GM12878 (cell line): ENCODE measurements at regions not wholly inside any gene's neighbourhood (a gene's known extent, or its start where the extent isn't known, plus 50 kb on each side); places are given as distances from the start of the nearest gene placed in this dataset.

Experiments
- ATAC-seq: fragments of 200-7000 bp; cut with Tn5 transposase; 3 replicates; pipeline ENCODE4 v1.9.1; 2020; ENCODE audit warnings: mild to moderate bottlenecking, moderate library complexity
- BruUV-seq: library from RNA; stranded (reverse); fragments of 400-500 nt; replicated peaks from 2 replicates; lab custom pipeline; 2021; lab: Mats Ljungman, UMichigan
- CTCF ChIA-PET: fragments of 300-600 bp; sonication (Branson Sonifier 250); formaldehyde crosslinking; extraction: SDS; loops from one replicate; lab custom pipeline; 2021; ENCODE audit warnings: inconsistent platforms; lab: Yijun Ruan, JAX
- POLR2A ChIA-PET: fragments of 350-600 bp; formaldehyde crosslinking; extraction: SDS; loops from one replicate; lab custom pipeline; 2021; ENCODE audit warnings: inconsistent platforms; lab: Charles Lee
- RAD21 ChIA-PET: fragments of 300-600 bp; sonication (Branson Sonifier 250); formaldehyde crosslinking; loops from one replicate; lab custom pipeline; 2023; ENCODE audit warnings: antibody characterized with exemption; ENCODE audit not compliant: unreplicated experiment; lab: Charles Lee
- SMC1A ChIA-PET: fragments of 300-600 bp; sonication (Branson Sonifier 250); formaldehyde crosslinking; loops from one replicate; lab custom pipeline; 2023; ENCODE audit not compliant: unreplicated experiment, uncharacterized antibody; lab: Charles Lee
- DNase-seq: peaks from one replicate; pipeline ENCODE4 v3.0.0-alpha.2; 2011; ENCODE audit warnings: low read depth, low spot score
- FAIRE-seq: peaks from 3 replicates; lab custom pipeline; 2011; peaks lifted over from hg19 to GRCh38; lab: Jason Lieb, UNC
- H2AFZ ChIP-seq: 2 replicates; pipeline ENCODE4 v1.6.0; 2011; ENCODE audit warnings: low read depth, low read length, control low read depth; ENCODE audit not compliant: control insufficient read depth
- H3K27ac ChIP-seq: 2 replicates; pipeline ENCODE4 v1.5.1; 2011; ENCODE audit warnings: control low read depth; ENCODE audit not compliant: control insufficient read depth, insufficient read depth
- H3K27me3 ChIP-seq, 2 experiments: replicated peaks in 1 of 2; 2 replicates each; pipeline versions ENCODE4 v1.6.0 to v1.6.1; 2011; ENCODE audit warnings: low read length in 1 of 2; ENCODE audit not compliant: control insufficient read depth in 2 of 2, insufficient read depth in 2 of 2
- H3K36me3 ChIP-seq, 2 experiments: 2 replicates each; pipeline ENCODE4 v1.5.1; 2011; ENCODE audit warnings: low read length in 1 of 2; ENCODE audit not compliant: control insufficient read depth in 2 of 2, insufficient read depth in 2 of 2
- H3K4me1 ChIP-seq: 2 replicates; pipeline ENCODE4 v1.6.1; 2011; ENCODE audit warnings: mild to moderate bottlenecking, low read length, moderate library complexity, mixed read lengths; ENCODE audit not compliant: control insufficient read depth, insufficient read depth
- H3K4me2 ChIP-seq: 2 replicates; pipeline ENCODE4 v1.6.0; 2011; ENCODE audit warnings: control low read depth; ENCODE audit not compliant: control insufficient read depth, insufficient read depth
- H3K4me3 ChIP-seq: fragments of 200-600 bp; sonication (generic); 2 replicates; pipeline ENCODE4 v1.5.1; 2016
- H3K79me2 ChIP-seq: 2 replicates; pipeline ENCODE4 v1.6.0; 2011; ENCODE audit warnings: low read length; ENCODE audit not compliant: control insufficient read depth, insufficient read depth
- H3K9ac ChIP-seq: 2 replicates; pipeline ENCODE4 v1.8.0; 2011; ENCODE audit warnings: low read length, control low read depth, mixed read lengths; ENCODE audit not compliant: control insufficient read depth, insufficient read depth
- H3K9me3 ChIP-seq: replicated peaks from 3 replicates; pipeline ENCODE4 v1.5.1; 2011; ENCODE audit warnings: mild to moderate bottlenecking, low read length; ENCODE audit not compliant: control insufficient read depth, insufficient read depth
- H4K20me1 ChIP-seq: 2 replicates; pipeline ENCODE4 v1.6.0; 2011; ENCODE audit not compliant: control insufficient read depth, insufficient read depth
- BRCA1 ChIP-seq: IDR thresholded peaks from 2 replicates; pipeline ENCODE4 v1.6.1; 2011; ENCODE audit warnings: low read depth, low read length, improper control_type of control experiment
- EGR1 ChIP-seq, 2 experiments: IDR thresholded peaks; 1 replicate in 1 of 2; 2 replicates in 1 of 2; pipeline ENCODE4 v1.6.1; 2011 to 2012; ENCODE audit warnings: low read depth in 2 of 2, low read length in 2 of 2, borderline replicate concordance in 1 of 2, mild to moderate bottlenecking in 1 of 2, moderate library complexity in 1 of 2
- GABPA ChIP-seq: IDR thresholded peaks from 2 replicates; pipeline ENCODE4 v1.6.1; 2014; ENCODE audit warnings: antibody characterized with exemption, low read depth, mild to moderate bottlenecking, inconsistent platforms
- JUNB ChIP-seq: IDR thresholded peaks from 2 replicates; pipeline ENCODE4 v1.6.1; 2016; ENCODE audit warnings: antibody characterized with exemption, mild to moderate bottlenecking
- RAD21 ChIP-seq: IDR thresholded peaks from 2 replicates; pipeline ENCODE4 v1.6.1; 2011; ENCODE audit warnings: mild to moderate bottlenecking, low read depth, low read length, moderate library complexity; ENCODE audit not compliant: insufficient read depth
- RCOR1 ChIP-seq: conservative IDR thresholded peaks from 2 replicates; pipeline ENCODE4 v1.6.1; 2012; ENCODE audit warnings: low read depth, low read length, improper control_type of control experiment
- ZZZ3 ChIP-seq: IDR thresholded peaks from 2 replicates; pipeline ENCODE4 v1.6.1; 2011; ENCODE audit warnings: low read depth; ENCODE audit not compliant: control insufficient read depth, insufficient read length
- WGBS: methylation state at CpG from one replicate; pipeline ENCODE4 v1.1.6; 2016; ENCODE audit warnings: low lambda C conversion rate; ENCODE audit not compliant: insufficient replicate concordance, insufficient coverage; ENCODE audit errors: missing lambda C conversion rate; 5-methylcytosine and 5-hydroxymethylcytosine counted together
- in situ Hi-C: fragments of 300-500 bp; cut with MboI; formaldehyde crosslinking; loops from 9 replicates; pipeline ENCODE4 v1.14.3; 2018; ENCODE audit warnings: mixed read lengths
- intact Hi-C: fragments of 100-400 bp; cut with micrococcal nuclease; formaldehyde crosslinking; loops from one replicate; pipeline ENCODE4 v1.14.2; 2022; ENCODE audit not compliant: unreplicated experiment
- TF ChIP-seq, protein P1 (sequence below): IDR thresholded peaks from 2 replicates; pipeline ENCODE4 v1.6.1; 2011; ENCODE audit warnings: borderline replicate concordance, low read depth, mild to moderate bottlenecking, moderate library complexity, low read length; ENCODE audit not compliant: insufficient read depth, poor library complexity, severe bottlenecking

DNA sequence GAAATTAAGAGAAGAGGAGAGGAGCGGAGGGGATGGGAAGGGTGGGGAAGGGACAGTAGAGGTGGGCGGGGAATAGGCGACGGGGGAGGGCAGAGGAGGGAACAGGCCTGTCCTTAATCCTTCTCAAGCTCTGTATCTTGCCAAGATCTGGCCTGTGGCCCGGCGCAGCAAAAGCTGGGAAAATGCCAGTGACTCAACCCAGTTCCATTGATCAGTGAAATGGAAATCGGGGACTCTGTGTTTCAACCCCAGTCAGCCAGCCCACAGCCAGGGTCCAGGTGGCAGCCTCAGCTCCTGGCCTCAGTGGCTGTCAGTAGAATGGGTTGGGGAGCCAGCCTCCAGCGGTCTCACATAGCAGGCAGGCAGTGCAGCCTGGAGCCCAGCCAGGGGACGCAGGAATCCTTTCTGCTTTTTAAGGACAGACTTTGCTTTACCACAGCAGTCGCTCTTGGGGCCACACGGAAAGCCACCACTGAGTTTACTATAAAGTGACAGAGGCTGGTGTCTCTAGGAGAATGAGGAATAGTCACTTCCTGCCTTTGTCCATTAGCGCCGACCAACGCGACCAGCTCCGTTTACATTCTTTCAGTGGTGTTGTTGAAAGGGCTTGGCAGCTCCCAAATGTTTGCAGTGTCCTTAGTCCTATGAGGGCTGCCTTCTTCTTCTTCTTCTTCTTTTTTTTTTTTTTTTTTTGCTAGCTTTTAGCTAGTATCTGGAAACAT is 128.0 kb downstream of the RIN2 start (continued):
- TF ChIP-seq, protein P1, sequence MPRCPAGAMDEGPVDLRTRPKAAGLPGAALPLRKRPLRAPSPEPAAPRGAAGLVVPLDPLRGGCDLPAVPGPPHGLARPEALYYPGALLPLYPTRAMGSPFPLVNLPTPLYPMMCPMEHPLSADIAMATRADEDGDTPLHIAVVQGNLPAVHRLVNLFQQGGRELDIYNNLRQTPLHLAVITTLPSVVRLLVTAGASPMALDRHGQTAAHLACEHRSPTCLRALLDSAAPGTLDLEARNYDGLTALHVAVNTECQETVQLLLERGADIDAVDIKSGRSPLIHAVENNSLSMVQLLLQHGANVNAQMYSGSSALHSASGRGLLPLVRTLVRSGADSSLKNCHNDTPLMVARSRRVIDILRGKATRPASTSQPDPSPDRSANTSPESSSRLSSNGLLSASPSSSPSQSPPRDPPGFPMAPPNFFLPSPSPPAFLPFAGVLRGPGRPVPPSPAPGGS, result no peak
- TF ChIP-seq JUNB (no peak), EGR1 (IDR thresholded peaks at IDR 0.05; ENCODE audit: borderline replicate concordance in 1 of 2, low read depth in 2 of 2, low read length in 2 of 2) (no peak), BRCA1 (no peak), GABPA (no peak), RCOR1 (no peak)
- TF ChIP-seq, all 136 proteins: peak for 0

DNA sequence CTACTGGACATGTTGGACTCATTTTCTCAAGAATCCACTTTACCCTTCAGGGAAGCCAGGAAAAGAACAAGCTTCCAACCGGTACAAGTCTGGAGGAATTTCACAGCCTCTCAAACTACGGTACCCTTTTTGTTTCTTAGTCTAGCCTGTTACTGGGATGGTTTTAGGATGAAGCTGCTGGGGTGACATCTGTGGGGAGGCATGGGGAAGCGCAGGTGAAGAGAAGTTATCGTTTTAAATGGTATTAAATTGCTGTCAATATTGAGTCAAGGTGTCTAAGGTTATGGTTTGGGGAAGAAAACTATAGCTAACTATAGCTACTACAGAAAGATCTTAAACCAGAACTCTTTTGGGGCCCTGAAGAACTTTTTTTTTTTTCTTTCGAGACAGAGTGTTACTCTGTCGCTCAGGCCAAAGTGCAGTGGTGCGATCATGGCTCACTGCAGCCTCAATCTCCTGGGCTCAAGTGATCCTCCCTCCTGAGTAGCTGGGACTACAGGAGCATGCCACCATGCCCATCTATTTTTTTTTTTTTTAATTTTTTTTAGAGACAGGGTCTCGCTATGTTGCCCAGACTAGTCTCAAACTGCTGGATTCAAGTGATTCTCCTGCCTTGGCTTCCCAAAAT is 128.7 kb downstream of the RIN2 start:
- SMC1A ChIA-PET, result interaction anchor here (0.7 to 3.3 kb wide), 9 partner anchors 10 to 960 kb away, joined by 3 to 14 read pairs (median 4); no protein-coding TSS in a partner anchor
- ATAC-seq, result no peak
- H3K4me3 ChIP-seq, result no peak overlapping the region
- H3K9ac ChIP-seq, result no peak overlapping the region
- no peaks in the 10 kb centered on the region for H3K36me3 ChIP-seq
- 46% methylated on average over 8 of the region's 8 CpGs for WGBS
- no peaks in the 10 kb centered on the region for H3K9me3 ChIP-seq
- RAD21 ChIA-PET, result interaction anchor here (0.6 to 1.9 kb wide), 5 partner anchors 16 to 1617 kb away, joined by 3 to 5 read pairs (median 3); no protein-coding TSS in a partner anchor
- H3K79me2 ChIP-seq, result no peaks in the 10 kb centered on the region
- no peak for DNase-seq
- H3K27me3 ChIP-seq, result peaks cover 0 to 11% of the 10 kb centered on the region in 2 experiments; a peak in 3 of 4 replicates
- CTCF ChIA-PET, result interaction anchor here (0.6 to 2.7 kb wide), 6 partner anchors 21 to 262 kb away, joined by 3 to 8 read pairs (median 3); no protein-coding TSS in a partner anchor
- no peak overlapping the region for H2AFZ ChIP-seq
- H4K20me1 ChIP-seq, result no peaks in the 10 kb centered on the region
- no peaks in the 10 kb centered on the region for H3K4me1 ChIP-seq
- no peak for TF ChIP-seq ZZZ3
- 0 out of 2 replicates have a peak, but pooled peaks have one; percentile 17 for TF ChIP-seq RAD21
- TF ChIP-seq, protein P1, result peak; percentile 22
- TF ChIP-seq, all 136 proteins: peak for 2
- in situ Hi-C loops (no loop called here), intact Hi-C loops (loop anchor here (10.0 kb wide), 2 partner anchors 102 to 192 kb away; no protein-coding TSS in a partner anchor)
- no peak overlapping the region for H3K27ac ChIP-seq
- POLR2A ChIA-PET, result interaction anchor here (0.7 to 0.9 kb wide), 2 partner anchors 9 to 24 kb away, joined by 4 to 6 read pairs; no protein-coding TSS in a partner anchor
- no TSS peak for BruUV-seq
- FAIRE-seq, result no peak
- H3K4me2 ChIP-seq, result no peak overlapping the region
